ENCODE measurements at regions not wholly inside any gene's neighbourhood (a gene's known extent, or its start where the extent isn't known, plus 50 kb on each side); places are given as distances from the start of the nearest gene placed in this dataset.

DNA sequence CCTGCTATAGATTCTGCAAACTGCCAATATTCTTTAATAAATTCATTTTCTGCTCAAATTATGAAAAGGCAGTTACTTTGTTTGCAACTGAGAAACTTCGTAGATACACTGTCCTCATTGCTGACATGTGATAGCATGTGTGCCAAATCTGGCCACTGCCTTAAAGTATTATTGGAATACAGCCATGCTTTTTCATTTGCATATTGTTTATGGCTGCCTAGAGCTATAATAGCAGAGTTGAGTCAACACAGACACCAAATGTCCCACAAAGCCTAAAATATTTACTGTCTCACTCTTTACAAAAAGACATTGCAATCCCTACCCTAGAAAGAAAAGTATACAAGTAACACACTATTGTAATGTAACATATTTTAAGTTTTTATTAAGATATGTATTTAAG lies 647.4 kb downstream of the XPNPEP1 start:
- TF ChIP-seq, protein P1, sequence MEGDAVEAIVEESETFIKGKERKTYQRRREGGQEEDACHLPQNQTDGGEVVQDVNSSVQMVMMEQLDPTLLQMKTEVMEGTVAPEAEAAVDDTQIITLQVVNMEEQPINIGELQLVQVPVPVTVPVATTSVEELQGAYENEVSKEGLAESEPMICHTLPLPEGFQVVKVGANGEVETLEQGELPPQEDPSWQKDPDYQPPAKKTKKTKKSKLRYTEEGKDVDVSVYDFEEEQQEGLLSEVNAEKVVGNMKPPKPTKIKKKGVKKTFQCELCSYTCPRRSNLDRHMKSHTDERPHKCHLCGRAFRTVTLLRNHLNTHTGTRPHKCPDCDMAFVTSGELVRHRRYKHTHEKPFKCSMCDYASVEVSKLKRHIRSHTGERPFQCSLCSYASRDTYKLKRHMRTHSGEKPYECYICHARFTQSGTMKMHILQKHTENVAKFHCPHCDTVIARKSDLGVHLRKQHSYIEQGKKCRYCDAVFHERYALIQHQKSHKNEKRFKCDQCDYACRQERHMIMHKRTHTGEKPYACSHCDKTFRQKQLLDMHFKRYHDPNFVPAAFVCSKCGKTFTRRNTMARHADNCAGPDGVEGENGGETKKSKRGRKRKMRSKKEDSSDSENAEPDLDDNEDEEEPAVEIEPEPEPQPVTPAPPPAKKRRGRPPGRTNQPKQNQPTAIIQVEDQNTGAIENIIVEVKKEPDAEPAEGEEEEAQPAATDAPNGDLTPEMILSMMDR (IDR thresholded peaks at IDR 0.05; ENCODE audit: borderline replicate concordance, insufficient read depth, low read depth, low read length): no peak

DNA sequence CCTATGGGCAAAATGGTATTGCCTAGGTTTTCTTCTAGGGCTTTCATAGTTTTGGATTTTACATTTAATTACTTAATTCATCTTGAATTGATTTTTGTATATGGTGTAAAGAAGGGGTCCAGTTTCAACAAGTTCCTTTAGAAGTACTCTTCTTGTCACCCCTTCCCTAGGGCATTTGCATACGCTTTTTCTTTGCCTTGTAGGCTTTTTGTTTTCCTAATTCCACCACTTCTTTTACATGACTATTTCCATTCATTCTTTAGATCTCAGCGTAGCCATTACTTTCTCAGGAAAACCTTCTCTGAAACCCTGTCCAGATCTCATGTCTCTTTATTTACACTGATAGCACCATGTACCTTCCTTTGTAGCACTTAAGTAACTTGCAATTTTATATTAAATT lies 648.6 kb downstream of the XPNPEP1 start:
- H3K4me3 ChIP-seq (ENCODE audit: low read depth, low read length): no peak overlapping the region
- TF ChIP-seq, protein P1 (IDR thresholded peaks at IDR 0.05; ENCODE audit: borderline replicate concordance, insufficient read depth, low read depth, low read length): no peak

More for the DNA sequence above, 647.4 kb downstream of the XPNPEP1 start:
- H3K4me3 ChIP-seq (ENCODE audit: low read depth, low read length): no peak overlapping the region

GRCh38 chr10:109270173-109270572 lies 653.1 kb downstream of the XPNPEP1 start:
- no peak overlapping the region for H3K4me3 ChIP-seq (ENCODE audit: low read depth, low read length)
- TF ChIP-seq, protein P1 (IDR thresholded peaks at IDR 0.05; ENCODE audit: borderline replicate concordance, insufficient read depth, low read depth, low read length): no peak

- no peak overlapping the region for H3K4me3 ChIP-seq (ENCODE audit: low read depth, low read length)
- TF ChIP-seq, protein P1 (IDR thresholded peaks at IDR 0.05; ENCODE audit: borderline replicate concordance, insufficient read depth, low read depth, low read length): no peak
Measured at GRCh38 chr10:109264004-109264403, 659.3 kb downstream of the XPNPEP1 start.

- TF ChIP-seq, protein P1 (IDR thresholded peaks at IDR 0.05; ENCODE audit: borderline replicate concordance, insufficient read depth, low read depth, low read length): no peak
- no peak overlapping the region for H3K4me3 ChIP-seq (ENCODE audit: low read depth, low read length)
Measured at GRCh38 chr10:109261231-109261630, 662.1 kb downstream of the XPNPEP1 start.

DNA sequence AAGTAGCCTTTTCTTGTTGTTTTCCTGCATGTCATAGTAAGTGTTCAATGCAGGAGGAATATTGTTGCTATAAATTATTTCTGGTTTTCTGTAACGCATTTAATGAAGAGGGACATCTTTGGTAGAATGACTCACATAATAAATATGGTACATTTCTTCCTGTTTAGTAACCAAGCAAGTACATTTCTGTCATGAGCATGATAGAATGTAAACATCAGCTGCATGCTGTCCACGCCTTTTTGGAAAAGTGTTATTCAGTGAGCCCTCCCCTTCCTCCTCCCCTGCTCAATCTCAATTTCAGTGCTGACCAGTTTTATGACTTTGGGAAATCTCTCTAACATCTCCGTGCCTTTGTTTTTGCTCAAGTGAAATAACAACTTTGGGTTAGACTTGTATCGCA lies 664.0 kb downstream of the XPNPEP1 start:
- no peak overlapping the region for H3K4me3 ChIP-seq (ENCODE audit: low read depth, low read length)
- TF ChIP-seq, protein P1 (IDR thresholded peaks at IDR 0.05; ENCODE audit: borderline replicate concordance, insufficient read depth, low read depth, low read length): no peak

DNA sequence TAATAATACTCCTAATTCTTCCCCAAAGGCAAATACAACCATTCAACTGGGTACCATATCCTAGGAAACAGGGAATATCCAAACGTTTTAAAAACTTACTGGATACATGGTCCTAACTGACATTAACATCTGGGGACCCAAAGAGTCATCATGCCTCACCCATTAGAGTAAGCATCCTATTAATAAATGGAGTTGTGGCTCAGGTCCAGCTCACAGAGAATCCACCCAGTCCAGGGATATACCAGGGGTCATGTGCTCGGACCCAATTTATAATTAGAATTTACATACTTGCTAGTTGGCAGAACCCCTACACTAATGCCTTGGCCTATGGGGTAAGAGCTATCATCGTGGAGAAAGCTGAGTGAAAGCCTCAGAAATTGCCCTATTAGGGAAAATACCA lies 670.0 kb downstream of the XPNPEP1 start:
- no peak overlapping the region for H3K4me3 ChIP-seq (ENCODE audit: low read depth, low read length)
- TF ChIP-seq, protein P1 (IDR thresholded peaks at IDR 0.05; ENCODE audit: borderline replicate concordance, insufficient read depth, low read depth, low read length): no peak
